Psoas muscle (tissue), 7 donors: ENCODE measurements at regions not wholly inside any gene's neighbourhood (a gene's known extent, or its start where the extent isn't known, plus 50 kb on each side); places are given as distances from the start of the nearest gene placed in this dataset.
A peak's percentile ranks its signal among the peaks of the same experiment; 100 is the strongest.

Experiments
- ATAC-seq, 4 donors: fragments of 200-7000 bp; cut with Tn5 transposase; one replicate each; pipeline ENCODE4 v1.9.1; 2020; ENCODE audit warnings: moderate library complexity in 3 of 4, mild to moderate bottlenecking in 2 of 4
- DNase-seq, 2 donors: peaks; one replicate each; pipeline ENCODE4 v3.0.0-alpha.2; 2020
- H3K27ac ChIP-seq: fragments of 200-600 bp; one replicate; pipeline ENCODE4 v1.8.0; 2022
- H3K27me3 ChIP-seq, 3 donors: fragments of 200-600 bp in 1 of 3; one replicate each; pipeline versions ENCODE4 v1.6.1 to v1.8.0; 2013 to 2022; ENCODE audit warnings: low read length in 2 of 3, mild to moderate bottlenecking in 2 of 3, moderate library complexity in 1 of 3; ENCODE audit not compliant: insufficient read depth in 3 of 3
- H3K36me3 ChIP-seq, 2 donors: fragments of 200-600 bp in 1 of 2; one replicate each; pipeline versions ENCODE4 v1.6.1 to v1.8.0; 2013 to 2022; ENCODE audit warnings: low read depth in 1 of 2, mild to moderate bottlenecking in 1 of 2, moderate library complexity in 1 of 2; ENCODE audit not compliant: insufficient read depth in 1 of 2
- H3K4me1 ChIP-seq: fragments of 200-600 bp; one replicate; pipeline ENCODE4 v1.8.0; 2022
- H3K4me3 ChIP-seq: fragments of 200-600 bp; one replicate; pipeline ENCODE4 v1.8.0; 2022; ENCODE audit warnings: mild to moderate bottlenecking
- H3K9me3 ChIP-seq: fragments of 200-600 bp; one replicate; pipeline ENCODE4 v1.8.0; 2022
- WGBS, 3 donors: extraction: QIAGEN DNeasy Blood & Tissue Kit; methylation state at CpG; one replicate each; pipeline versions ENCODE4 v1.1.6 to v1.1.7; 2013; 5-methylcytosine and 5-hydroxymethylcytosine counted together
- intact Hi-C, 2 donors: fragments of 100-400 bp; cut with DNase I; formaldehyde crosslinking; loops; one replicate each; pipeline versions ENCODE4 v1.11.0 to v1.14.2; 2022
- TF ChIP-seq, protein P1 (sequence below): fragments of 200-600 bp; IDR thresholded peaks from one replicate; pipeline ENCODE4 v1.8.0; 2022; ENCODE audit warnings: antibody characterized with exemption
- donor health status: healthy with polysubstance abuse.
- donor health status: DM: no; HTN: no; CAD: no; lungs with moderate emphysema.
- donor health status: Bipolar disorder and iron deficiency.
- donor health status: healthy.
- donor health status: DM: yes; HTN: yes; CAD: no.
- donor health status: DM: no; HTN: no; CAD: no.
- donor health status: DM: yes; HTN: yes; CAD: no.

DNA sequence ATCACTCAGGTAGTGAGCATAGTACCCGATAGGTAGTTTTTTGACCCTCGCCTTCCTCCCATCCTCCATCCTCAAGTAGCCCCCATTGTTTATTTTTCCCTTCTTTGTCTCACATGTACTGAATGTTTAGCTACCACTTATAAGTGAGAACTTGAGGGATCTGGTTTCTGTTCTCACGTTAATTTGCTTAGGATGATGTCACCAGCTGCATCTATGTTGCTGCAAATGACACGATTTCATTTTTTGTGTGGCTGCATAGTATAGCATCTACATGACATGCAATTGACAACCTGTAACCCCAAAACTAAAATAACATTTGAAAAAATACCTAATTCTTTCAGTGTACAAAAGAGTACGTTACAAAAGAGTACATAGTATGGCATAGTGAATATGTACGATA is 254.0 kb upstream of the NOVA1 start:
- DNase-seq (no peak), ATAC-seq (no peak)
- TF ChIP-seq, protein P1, sequence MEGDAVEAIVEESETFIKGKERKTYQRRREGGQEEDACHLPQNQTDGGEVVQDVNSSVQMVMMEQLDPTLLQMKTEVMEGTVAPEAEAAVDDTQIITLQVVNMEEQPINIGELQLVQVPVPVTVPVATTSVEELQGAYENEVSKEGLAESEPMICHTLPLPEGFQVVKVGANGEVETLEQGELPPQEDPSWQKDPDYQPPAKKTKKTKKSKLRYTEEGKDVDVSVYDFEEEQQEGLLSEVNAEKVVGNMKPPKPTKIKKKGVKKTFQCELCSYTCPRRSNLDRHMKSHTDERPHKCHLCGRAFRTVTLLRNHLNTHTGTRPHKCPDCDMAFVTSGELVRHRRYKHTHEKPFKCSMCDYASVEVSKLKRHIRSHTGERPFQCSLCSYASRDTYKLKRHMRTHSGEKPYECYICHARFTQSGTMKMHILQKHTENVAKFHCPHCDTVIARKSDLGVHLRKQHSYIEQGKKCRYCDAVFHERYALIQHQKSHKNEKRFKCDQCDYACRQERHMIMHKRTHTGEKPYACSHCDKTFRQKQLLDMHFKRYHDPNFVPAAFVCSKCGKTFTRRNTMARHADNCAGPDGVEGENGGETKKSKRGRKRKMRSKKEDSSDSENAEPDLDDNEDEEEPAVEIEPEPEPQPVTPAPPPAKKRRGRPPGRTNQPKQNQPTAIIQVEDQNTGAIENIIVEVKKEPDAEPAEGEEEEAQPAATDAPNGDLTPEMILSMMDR: no peak
- Histone ChIP-seq H3K4me1 (no peaks in the 10 kb centered on the region), H3K4me3 (no peak overlapping the region), H3K36me3 (no peaks in the 10 kb centered on the region), H3K9me3 (no peaks in the 10 kb centered on the region), H3K27ac (no peak overlapping the region), H3K27me3 (no peaks in the 10 kb centered on the region)
- intact Hi-C loops: no loop called here
- WGBS, 3 donors: 86 to 91% (median 90%) methylated on average over 6 of the region's 6 CpGs

DNA sequence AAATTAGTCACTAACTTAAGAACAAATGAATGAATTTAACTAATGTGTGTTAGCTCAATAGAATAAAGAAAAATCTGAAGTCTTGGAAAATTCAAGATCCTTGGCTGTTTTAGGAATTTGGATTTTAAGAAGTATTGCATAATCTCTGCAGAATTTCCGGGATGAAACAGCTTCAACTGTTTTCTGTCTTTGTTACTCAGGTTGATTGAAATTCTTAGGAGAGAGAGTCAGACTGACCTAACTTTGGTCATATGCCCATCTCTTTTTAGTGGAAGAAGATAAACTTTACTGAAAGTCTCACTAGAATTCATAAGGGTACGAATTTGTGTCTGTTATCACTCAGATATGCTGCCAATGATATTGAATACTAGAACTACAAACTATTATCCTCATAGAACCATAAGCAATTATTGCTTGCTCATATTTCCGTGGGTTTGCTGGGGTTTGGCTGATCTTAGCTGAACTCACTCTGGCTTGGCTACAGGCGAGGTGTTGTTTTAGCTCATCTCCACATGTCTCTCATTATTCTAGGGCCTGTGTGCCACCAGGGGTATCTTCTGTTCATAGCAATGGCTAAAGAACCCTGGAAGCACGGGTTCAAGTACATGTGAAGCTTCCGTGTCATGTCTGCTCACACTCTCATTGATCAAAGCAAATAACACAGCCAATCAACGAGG is 257.4 kb upstream of the NOVA1 start:
- TF ChIP-seq, protein P1: no peak
- WGBS, 3 donors: 71 to 77% (median 73%) methylated on average over 7 of the region's 7 CpGs
- Histone ChIP-seq H3K27ac (no peak overlapping the region), H3K27me3 (no peaks in the 10 kb centered on the region), H3K36me3 (no peaks in the 10 kb centered on the region), H3K9me3 (no peaks in the 10 kb centered on the region), H3K4me1 (no peaks in the 10 kb centered on the region), H3K4me3 (no peak overlapping the region)
- intact Hi-C loops: no loop called here
- DNase-seq: no peak
- ATAC-seq: no peak

DNA sequence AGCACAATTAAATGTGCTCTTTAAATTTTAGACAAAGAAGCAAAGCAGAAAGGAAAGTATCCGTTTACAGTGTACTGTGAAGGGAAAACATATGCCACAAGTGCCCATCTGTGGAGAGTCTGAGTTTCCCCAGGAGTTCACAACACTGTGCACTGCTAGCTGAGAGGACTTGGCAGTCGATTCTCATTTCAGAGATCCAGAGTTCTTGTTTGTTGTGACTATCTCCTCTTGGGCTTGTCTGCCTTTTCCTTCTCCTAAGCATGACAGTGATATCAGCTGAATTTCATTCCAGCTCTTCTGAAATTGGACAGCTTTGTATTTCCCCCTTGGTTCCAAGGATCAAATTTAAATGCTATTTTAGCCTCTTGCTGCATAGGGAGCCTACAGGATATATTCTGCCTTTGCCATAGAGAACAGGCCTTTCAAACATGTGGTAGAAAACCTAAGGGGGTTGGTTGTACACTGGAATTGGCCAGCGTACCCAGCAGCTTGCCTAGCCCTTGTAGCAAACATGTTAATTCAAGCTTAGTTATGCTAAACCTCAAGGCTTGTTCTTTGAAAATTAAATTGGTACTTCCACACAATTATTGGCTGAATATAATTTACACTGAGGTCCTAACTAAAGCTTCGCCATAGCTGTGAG is 259.2 kb upstream of the NOVA1 start:
- intact Hi-C loops: no loop called here
- ATAC-seq: peak in 2 of 4 donors; percentile 28 to 37
- WGBS, 3 donors: 39 to 53% (median 50%) methylated on average over 4 of the region's 4 CpGs
- peak overlapping the region; percentile 9 for H3K27ac ChIP-seq
- no peaks in the 10 kb centered on the region for H3K9me3 ChIP-seq
- TF ChIP-seq, protein P1: no peak
- H3K36me3 ChIP-seq: no peaks in the 10 kb centered on the region
- H3K4me3 ChIP-seq: no peak overlapping the region
- no peaks in the 10 kb centered on the region for H3K27me3 ChIP-seq
- no peak for DNase-seq
- no peaks in the 10 kb centered on the region for H3K4me1 ChIP-seq

DNA sequence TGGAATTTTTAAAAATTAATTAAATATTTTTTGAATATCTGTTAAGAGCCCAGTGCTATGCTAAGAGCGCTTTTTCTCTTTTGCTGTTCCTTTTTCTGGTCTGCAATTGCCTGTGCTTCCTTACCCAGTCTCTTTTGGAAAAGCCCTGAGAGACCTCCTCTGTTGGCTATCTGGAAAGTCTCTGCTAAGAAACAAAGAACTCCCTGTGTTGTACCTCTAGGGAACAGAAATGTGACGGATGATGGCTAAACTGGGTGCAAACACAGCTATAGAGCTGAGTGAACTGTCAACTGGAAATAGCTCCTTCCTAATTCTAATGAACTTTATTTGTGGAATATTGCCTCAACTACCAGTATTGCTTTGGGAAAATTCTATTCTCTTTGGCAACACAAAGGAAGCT is 261.6 kb upstream of the NOVA1 start:
- TF ChIP-seq, protein P1: no peak

More for the DNA sequence above, 261.6 kb upstream of the NOVA1 start:
- ATAC-seq: no peak
- intact Hi-C loops: no loop called here
- Histone ChIP-seq H3K4me1 (no peaks in the 10 kb centered on the region), H3K36me3 (no peaks in the 10 kb centered on the region), H3K9me3 (no peaks in the 10 kb centered on the region), H3K27ac (no peak overlapping the region), H3K4me3 (no peak overlapping the region), H3K27me3 (no peaks in the 10 kb centered on the region)
- DNase-seq: no peak
- WGBS, 3 donors: 70 to 87% (median 77%) methylated on average over 2 of the region's 2 CpGs
